ENCODE measurements at regions not wholly inside any gene's neighbourhood (a gene's known extent, or its start where the extent isn't known, plus 50 kb on each side); places are given as distances from the start of the nearest gene placed in this dataset.

DNA sequence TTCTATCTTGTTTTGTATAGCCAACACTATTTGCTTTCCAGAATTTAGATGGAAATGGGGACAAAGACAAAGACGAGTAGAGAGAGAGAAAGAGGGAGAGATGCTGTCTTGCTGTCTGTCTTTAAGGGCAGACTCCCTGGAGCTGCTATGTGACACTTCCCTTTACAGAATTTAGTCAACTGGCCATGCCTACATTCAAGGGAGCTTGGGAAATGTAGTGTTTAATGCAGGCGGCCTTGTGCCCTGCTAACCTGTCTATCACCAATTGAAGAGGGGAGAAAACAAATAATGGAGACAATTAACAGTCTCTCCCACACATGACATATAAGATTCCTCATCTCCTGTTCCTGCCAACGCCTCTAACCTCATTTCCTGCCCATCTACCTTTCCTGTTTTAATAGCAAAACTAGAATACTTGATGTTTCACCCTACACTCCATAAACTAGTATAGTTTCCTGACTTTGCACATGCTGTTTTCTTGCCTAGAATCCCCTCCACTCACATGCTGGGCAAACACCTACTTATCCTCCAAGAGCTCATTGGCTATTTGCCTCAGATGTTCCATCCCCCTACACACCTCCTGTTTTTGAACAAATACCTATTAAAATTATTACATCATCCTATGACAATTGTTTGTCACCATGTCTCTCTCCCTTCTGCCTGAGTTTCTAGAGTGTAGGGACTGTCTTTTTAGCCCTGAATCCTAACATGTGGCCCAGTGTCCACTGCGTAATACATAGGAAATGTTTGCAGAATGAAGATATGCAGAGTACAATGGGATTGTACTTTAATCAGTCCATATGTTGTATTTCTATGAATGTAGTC lies 117.2 kb downstream of the SLC25A24 start:
- TF ChIP-seq, protein P1, sequence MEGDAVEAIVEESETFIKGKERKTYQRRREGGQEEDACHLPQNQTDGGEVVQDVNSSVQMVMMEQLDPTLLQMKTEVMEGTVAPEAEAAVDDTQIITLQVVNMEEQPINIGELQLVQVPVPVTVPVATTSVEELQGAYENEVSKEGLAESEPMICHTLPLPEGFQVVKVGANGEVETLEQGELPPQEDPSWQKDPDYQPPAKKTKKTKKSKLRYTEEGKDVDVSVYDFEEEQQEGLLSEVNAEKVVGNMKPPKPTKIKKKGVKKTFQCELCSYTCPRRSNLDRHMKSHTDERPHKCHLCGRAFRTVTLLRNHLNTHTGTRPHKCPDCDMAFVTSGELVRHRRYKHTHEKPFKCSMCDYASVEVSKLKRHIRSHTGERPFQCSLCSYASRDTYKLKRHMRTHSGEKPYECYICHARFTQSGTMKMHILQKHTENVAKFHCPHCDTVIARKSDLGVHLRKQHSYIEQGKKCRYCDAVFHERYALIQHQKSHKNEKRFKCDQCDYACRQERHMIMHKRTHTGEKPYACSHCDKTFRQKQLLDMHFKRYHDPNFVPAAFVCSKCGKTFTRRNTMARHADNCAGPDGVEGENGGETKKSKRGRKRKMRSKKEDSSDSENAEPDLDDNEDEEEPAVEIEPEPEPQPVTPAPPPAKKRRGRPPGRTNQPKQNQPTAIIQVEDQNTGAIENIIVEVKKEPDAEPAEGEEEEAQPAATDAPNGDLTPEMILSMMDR (conservative IDR thresholded peaks at IDR 0.05; ENCODE audit: low read depth, low read length): no peak
- no peak overlapping the region for H3K4me3 ChIP-seq (ENCODE audit: low read length)
- no peak for DNase-seq (ENCODE audit: low read depth)

DNA sequence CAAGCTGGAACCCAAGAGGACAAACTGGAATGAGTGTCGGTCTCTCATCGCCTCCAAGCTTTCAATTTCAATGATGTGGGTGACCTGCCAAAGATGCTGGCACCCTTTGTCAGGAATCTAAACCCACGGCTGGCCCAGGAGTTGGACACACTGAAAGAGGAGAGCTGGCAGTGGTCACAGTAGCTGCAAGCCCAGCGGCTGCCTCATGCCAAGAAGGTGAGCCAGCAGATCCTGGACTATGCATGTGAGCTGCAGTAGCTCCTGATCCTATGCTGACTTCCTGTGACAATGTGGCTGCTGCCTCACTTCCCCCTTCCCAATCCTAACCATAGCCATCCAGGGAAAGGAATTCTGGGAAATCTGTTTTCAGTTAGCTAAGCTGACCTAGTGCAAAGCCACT lies 117.0 kb upstream of the VAV3 start:
- H3K4me3 ChIP-seq (ENCODE audit: low read length): no peak overlapping the region
- no peak for DNase-seq (ENCODE audit: low read depth)
- TF ChIP-seq, protein P1 (conservative IDR thresholded peaks at IDR 0.05; ENCODE audit: low read depth, low read length): no peak

DNA sequence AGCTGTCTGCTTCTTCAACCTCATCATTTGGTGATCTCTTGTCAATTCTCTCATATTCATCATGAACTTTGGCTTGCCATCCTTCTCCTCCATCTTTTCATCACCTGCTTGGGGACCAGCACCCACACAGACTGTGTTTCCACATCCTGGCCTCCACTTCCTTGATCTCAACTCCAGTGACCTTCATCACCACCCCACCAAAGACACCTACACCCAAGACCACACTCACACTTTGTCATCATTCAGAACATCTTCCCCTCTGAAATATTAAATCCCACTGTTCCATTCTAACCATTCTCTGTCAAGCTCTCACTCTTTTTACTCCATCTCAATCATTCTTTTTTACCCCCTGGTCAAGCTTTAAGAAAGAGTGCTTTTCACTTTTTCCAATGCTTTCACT lies 115.5 kb upstream of the VAV3 start:
- H3K4me3 ChIP-seq (ENCODE audit: low read length): no peak overlapping the region
- TF ChIP-seq, protein P1 (conservative IDR thresholded peaks at IDR 0.05; ENCODE audit: low read depth, low read length): no peak
- no peak for DNase-seq (ENCODE audit: low read depth)

DNA sequence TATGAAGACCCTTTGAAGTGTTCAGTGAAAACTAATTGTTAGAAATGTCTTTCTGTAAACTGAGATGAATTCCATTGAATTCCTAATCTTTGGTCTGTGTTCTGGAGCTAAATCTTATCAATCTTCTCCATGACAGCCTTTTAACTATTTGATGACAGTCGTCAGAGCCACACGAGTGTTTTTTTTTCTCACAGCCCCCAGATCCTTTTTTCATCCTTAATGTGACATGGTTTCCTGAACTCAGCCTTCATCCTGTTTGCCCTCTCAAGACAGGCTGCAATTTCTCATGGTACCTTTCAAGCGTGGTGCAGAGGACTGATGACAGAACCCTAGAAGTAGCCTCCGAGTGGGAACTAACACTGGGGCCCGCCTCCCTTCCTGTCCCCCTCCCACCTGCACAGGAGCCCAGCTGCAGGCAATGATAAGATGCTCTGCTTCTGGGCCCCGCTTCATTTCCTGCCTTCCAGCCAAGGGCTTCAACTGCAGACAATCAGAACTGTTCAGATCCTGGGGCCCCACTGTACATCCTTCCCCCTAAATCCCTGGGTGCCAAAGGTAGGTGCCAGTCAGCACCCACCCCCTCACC lies 114.6 kb upstream of the VAV3 start:
- TF ChIP-seq, protein P1 (conservative IDR thresholded peaks at IDR 0.05; ENCODE audit: low read depth, low read length): no peak
- H3K4me3 ChIP-seq (ENCODE audit: low read length): no peak overlapping the region
- DNase-seq (ENCODE audit: low read depth): no peak

DNA sequence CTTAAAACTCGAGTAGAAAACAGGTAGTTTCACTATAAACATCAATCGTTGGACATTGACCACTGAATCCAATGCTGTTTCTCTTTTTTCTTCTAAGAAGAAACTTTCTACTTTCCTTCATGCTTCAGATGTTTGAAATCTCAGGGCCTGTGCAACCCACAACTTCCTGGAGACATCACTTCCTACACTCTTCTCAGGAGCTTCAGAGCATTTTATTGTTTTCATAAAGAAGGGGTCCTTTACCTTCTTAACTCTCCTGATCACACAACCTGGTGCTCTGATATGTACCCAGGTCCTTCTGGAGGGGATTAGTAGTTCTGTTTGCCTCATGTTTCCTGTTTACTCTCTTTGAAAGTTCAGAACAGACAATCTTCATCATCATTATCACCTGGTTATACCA lies 113.0 kb upstream of the VAV3 start:
- no peak overlapping the region for H3K4me3 ChIP-seq (ENCODE audit: low read length)
- TF ChIP-seq, protein P1 (conservative IDR thresholded peaks at IDR 0.05; ENCODE audit: low read depth, low read length): no peak
- no peak for DNase-seq (ENCODE audit: low read depth)

DNA sequence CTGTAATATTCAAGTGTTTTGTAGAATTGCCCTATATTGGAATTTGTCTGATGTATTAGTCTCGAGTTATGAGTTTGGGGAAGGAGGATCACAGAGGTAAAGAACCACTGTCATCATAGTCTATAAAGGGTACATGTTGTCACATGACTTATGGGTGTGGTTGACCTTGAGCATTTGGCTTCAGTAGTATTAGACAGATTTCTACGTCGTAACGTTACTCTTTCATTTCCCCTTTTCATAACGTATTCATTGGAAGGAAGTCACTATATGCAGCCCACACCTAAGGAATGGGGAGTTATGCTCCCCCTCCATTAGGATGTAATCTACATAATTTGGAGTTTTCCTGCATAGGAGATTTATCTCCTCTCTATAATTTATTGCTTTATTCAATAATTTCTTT lies 110.1 kb upstream of the VAV3 start:
- TF ChIP-seq, protein P1 (conservative IDR thresholded peaks at IDR 0.05; ENCODE audit: low read depth, low read length): no peak
- H3K4me3 ChIP-seq (ENCODE audit: low read length): no peak overlapping the region
- DNase-seq (ENCODE audit: low read depth): no peak

DNA sequence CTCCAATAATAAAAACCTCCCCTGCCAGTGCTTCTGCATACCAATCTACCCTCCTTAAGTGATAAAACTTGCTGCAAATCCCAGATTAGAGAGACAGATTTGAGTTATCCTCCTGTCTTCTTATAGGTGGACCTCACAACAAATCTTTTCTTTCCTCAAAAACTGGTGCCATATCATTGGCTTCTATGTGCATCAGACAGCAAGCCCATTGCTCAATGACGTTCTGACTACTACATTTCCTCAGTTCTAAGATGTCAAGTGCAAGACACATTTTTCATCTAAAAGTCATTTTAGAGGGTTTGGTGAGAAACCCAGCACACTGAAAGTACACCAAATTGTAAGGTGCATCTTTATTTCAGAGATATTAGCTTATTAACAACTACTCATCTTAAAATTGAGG lies 107.8 kb upstream of the VAV3 start:
- no peak for DNase-seq (ENCODE audit: low read depth)
- H3K4me3 ChIP-seq (ENCODE audit: low read length): no peak overlapping the region
- TF ChIP-seq, protein P1 (conservative IDR thresholded peaks at IDR 0.05; ENCODE audit: low read depth, low read length): no peak

Measured in retinal pigment epithelial cell (primary cell).